ENCODE measurements at regions not wholly inside any gene's neighbourhood (a gene's known extent, or its start where the extent isn't known, plus 50 kb on each side); places are given as distances from the start of the nearest gene placed in this dataset.

DNA sequence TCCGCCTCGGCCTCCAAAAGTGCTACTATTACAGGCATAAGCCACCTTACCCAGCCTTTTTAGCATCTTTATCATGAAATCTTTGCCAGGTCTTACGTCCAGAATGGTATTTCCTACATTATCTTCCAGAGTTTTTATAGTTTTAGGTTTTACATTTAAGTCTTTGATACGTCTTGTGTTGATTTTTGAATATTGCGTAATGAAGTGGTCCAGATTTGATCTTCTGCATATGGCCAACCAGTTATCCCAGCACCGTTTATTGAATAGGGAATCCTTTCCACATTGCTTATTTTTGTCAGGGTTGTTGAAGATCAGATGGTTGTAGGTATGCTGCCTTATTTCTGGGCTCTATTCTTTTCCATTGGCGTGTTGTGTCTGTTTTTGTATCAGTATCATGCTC lies 349.6 kb downstream of the KCTD8 start:
- no peak overlapping the region for H3K4me3 ChIP-seq (ENCODE audit: low read depth, low read length)
- no peak for DNase-seq (ENCODE audit: low read depth, low spot score)
- POLR2A ChIA-PET: no interaction called here
- CTCF ChIA-PET: no interaction called here
- TF ChIP-seq, protein P1, sequence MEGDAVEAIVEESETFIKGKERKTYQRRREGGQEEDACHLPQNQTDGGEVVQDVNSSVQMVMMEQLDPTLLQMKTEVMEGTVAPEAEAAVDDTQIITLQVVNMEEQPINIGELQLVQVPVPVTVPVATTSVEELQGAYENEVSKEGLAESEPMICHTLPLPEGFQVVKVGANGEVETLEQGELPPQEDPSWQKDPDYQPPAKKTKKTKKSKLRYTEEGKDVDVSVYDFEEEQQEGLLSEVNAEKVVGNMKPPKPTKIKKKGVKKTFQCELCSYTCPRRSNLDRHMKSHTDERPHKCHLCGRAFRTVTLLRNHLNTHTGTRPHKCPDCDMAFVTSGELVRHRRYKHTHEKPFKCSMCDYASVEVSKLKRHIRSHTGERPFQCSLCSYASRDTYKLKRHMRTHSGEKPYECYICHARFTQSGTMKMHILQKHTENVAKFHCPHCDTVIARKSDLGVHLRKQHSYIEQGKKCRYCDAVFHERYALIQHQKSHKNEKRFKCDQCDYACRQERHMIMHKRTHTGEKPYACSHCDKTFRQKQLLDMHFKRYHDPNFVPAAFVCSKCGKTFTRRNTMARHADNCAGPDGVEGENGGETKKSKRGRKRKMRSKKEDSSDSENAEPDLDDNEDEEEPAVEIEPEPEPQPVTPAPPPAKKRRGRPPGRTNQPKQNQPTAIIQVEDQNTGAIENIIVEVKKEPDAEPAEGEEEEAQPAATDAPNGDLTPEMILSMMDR (IDR thresholded peaks at IDR 0.05; ENCODE audit: insufficient read depth, low read length, missing control alignments): no peak

DNA sequence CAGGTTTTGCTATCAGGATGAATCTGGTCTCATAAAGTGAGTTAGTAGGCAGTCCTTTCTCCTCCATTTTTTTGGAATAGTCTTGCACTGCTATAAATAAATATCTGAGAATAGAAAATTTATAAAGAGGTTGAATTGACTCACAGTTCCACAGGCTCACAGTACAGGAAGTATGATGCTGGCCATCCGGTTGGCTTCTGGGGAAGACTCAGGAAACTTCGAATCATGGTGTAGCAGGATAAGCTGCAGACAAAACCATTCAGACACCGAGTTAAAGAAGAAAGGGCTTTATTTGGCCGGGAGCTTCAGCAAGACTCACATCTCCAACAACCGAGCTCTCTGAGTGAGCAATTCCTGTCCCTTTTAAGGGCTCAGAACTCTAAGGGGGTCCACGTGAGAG lies 348.2 kb downstream of the KCTD8 start:
- ChIA-PET POLR2A (no interaction called here), CTCF (no interaction called here)
- TF ChIP-seq, protein P1 (IDR thresholded peaks at IDR 0.05; ENCODE audit: insufficient read depth, low read length, missing control alignments): no peak
- DNase-seq (ENCODE audit: low read depth, low spot score): no peak
- no peak overlapping the region for H3K4me3 ChIP-seq (ENCODE audit: low read depth, low read length)

DNA sequence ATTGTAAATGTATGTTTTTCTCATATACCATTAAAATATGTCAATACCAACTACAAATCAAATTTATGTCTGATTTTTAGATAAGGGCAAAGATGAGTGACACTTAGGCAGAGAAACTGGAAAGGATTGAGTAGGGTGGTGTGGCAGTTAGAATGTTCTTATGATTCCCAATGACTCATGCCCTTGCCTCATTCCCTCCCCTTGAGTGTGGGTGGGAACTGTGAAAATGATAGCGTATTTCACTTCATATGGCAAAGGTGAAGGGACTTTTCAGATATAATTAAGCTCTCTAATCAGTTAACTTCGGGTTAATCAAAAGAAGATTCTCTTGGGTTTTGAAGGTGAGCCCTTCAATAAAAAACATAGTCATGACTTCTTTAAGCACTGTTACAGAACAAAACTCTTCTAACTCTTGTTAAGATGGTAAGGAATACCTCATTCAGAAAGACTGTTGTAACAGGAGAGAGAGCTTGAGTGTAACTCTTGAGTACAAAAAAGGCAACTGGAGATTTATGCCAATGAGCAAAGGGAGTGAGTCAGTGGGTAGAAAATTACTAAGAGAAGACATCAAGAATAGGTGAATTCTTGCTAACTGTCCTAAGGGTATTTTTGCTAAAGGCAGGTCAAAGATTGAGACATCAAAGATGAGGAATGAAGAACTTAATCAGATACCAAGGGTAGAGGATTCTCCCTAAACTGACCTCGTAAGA lies 329.5 kb downstream of the KCTD8 start:
- TF ChIP-seq, protein P1 (IDR thresholded peaks at IDR 0.05; ENCODE audit: insufficient read depth, low read length, missing control alignments): no peak
- no peak for DNase-seq (ENCODE audit: low read depth, low spot score)
- ChIA-PET POLR2A (no interaction called here), CTCF (no interaction called here)
- H3K4me3 ChIP-seq (ENCODE audit: low read depth, low read length): no peak overlapping the region

DNA sequence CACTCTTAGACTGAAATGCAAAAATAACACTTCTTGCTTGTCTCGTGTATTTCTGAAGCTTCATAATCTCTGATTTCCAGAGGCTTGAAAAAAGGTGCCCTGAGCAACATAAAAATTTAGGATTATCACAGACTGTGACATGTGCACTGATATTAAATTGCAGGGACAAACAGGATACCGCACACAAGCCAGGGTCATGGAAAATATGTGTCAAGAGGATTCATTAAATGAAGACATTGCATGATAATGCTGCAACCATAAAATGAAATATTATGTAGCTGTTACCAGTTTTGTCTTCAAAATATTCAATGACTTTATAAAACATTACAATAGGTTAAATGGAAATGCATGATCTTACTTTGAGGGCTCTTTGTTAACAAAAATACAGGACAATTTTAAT lies 328.0 kb downstream of the KCTD8 start:
- CTCF ChIA-PET: no interaction called here
- no peak overlapping the region for H3K4me3 ChIP-seq (ENCODE audit: low read depth, low read length)
- TF ChIP-seq, protein P1 (IDR thresholded peaks at IDR 0.05; ENCODE audit: insufficient read depth, low read length, missing control alignments): no peak
- POLR2A ChIA-PET: no interaction called here
- DNase-seq (ENCODE audit: low read depth, low spot score): no peak

DNA sequence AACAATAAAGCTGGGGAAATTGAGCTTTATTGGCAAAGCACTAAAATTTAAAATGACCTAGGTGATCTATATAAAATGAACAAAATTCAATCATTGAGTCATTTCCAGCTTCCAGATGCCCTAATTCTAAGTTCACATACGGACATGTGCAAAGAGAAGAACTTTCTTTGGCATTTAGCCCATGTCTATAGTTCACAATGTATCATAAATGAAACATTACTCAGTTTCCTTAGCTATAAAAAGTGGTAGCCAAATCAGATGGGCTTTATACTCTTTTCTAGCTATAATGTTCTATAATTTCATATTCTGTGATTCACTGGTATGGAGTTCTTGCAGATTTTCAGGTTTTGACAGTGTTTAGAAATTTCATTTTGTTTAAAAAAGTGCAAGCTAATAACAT lies 327.4 kb downstream of the KCTD8 start:
- DNase-seq (ENCODE audit: low read depth, low spot score): no peak
- ChIA-PET POLR2A (no interaction called here), CTCF (no interaction called here)
- H3K4me3 ChIP-seq (ENCODE audit: low read depth, low read length): no peak overlapping the region
- TF ChIP-seq, protein P1 (IDR thresholded peaks at IDR 0.05; ENCODE audit: insufficient read depth, low read length, missing control alignments): no peak

All from AG04449 (cell line).